Naive B cell (primary cell): ENCODE measurements at regions not wholly inside any gene's neighbourhood (a gene's known extent, or its start where the extent isn't known, plus 50 kb on each side); places are given as distances from the start of the nearest gene placed in this dataset.
A peak's percentile ranks its signal among the peaks of the same experiment; 100 is the strongest.

Experiments
- ATAC-seq, 2 donors: fragments of 150-1000 bp; cut with Tn5 transposase; 2 replicates each; pipeline ENCODE4 v1.10.0; 2021; ENCODE audit warnings: low read depth in 2 of 2, mild to moderate bottlenecking in 2 of 2, moderate library complexity in 2 of 2
- DNase-seq: peaks from one replicate; pipeline ENCODE4 v3.0.0; 2022
- H3K27ac Mint-ChIP-seq, 6 donors: one replicate each; pipeline ENCODE4 v1.8.0; 2020 to 2022; ENCODE audit warnings: mild to moderate bottlenecking in 6 of 6, mixed read lengths in 6 of 6, moderate library complexity in 5 of 6, inconsistent platforms in 2 of 6
- H3K27me3 Mint-ChIP-seq, 3 donors: one replicate each; pipeline ENCODE4 v1.8.0; 2021 to 2022; ENCODE audit warnings: mixed read lengths in 3 of 3, mild to moderate bottlenecking in 1 of 3
- H3K36me3 Mint-ChIP-seq, 2 donors: one replicate each; pipeline ENCODE4 v1.8.0; 2020 to 2022; ENCODE audit warnings: mixed read lengths in 2 of 2, inconsistent platforms in 1 of 2, mild to moderate bottlenecking in 1 of 2
- H3K4me1 Mint-ChIP-seq, 3 donors: one replicate each; pipeline ENCODE4 v1.8.0; 2020 to 2022; ENCODE audit warnings: mixed read lengths in 3 of 3, inconsistent platforms in 1 of 3, mild to moderate bottlenecking in 1 of 3, moderate library complexity in 1 of 3
- H3K4me3 Mint-ChIP-seq, 8 donors: one replicate each; pipeline ENCODE4 v1.8.0; 2020 to 2022; ENCODE audit warnings: mild to moderate bottlenecking in 8 of 8, mixed read lengths in 8 of 8, moderate library complexity in 8 of 8, inconsistent platforms in 2 of 8
- H3K9me3 Mint-ChIP-seq, 7 donors: one replicate each; pipeline ENCODE4 v1.8.0; 2020 to 2022; ENCODE audit warnings: mixed read lengths in 7 of 7, mild to moderate bottlenecking in 5 of 7, inconsistent platforms in 2 of 7, moderate library complexity in 1 of 7

- H3K36me3 Mint-ChIP-seq = no peaks in the 10 kb centered on the region
- no peaks in the 10 kb centered on the region for H3K9me3 Mint-ChIP-seq
- DNase-seq (no peak), ATAC-seq (no peak)
- H3K4me3 Mint-ChIP-seq = no peak overlapping the region
- no peaks in the 10 kb centered on the region for H3K4me1 Mint-ChIP-seq
- no peak overlapping the region for H3K27ac Mint-ChIP-seq
- peaks cover 7 to 16% (median 13%) of the 10 kb centered on the region in 3 donors for H3K27me3 Mint-ChIP-seq
Observed at GRCh38 chr11:11169715-11170351, 183.2 kb downstream of the CSNK2A3 start.

- Mint-ChIP-seq H3K4me3 (no peak overlapping the region), H3K27me3 (peaks cover 18 to 28% (median 24%) of the 10 kb centered on the region in 3 donors), H3K36me3 (no peaks in the 10 kb centered on the region), H3K27ac (no peak overlapping the region), H3K9me3 (peaks cover 0 to 2% (median 0%) of the 10 kb centered on the region in 7 donors), H3K4me1 (no peaks in the 10 kb centered on the region)
- DNase-seq = no peak
- no peak for ATAC-seq
Observed at GRCh38 chr11:11167806-11168205, 185.2 kb downstream of the CSNK2A3 start.

GRCh38 chr11:11164334-11164690 lies 188.7 kb downstream of the CSNK2A3 start:
- Mint-ChIP-seq H3K36me3 (no peaks in the 10 kb centered on the region), H3K4me1 (no peaks in the 10 kb centered on the region), H3K9me3 (peaks cover 0 to 8% (median 5%) of the 10 kb centered on the region in 7 donors), H3K27ac (no peak overlapping the region), H3K27me3 (peaks cover 16 to 44% (median 42%) of the 10 kb centered on the region in 3 donors), H3K4me3 (no peak overlapping the region)
- DNase-seq (no peak), ATAC-seq (no peak)

- no peak for ATAC-seq
- H3K27ac Mint-ChIP-seq = no peak overlapping the region
- no peak overlapping the region for H3K4me3 Mint-ChIP-seq
- no peak for DNase-seq
- H3K36me3 Mint-ChIP-seq = no peaks in the 10 kb centered on the region
- H3K9me3 Mint-ChIP-seq = peaks cover 0 to 8% (median 5%) of the 10 kb centered on the region in 7 donors
- H3K4me1 Mint-ChIP-seq = no peaks in the 10 kb centered on the region
- H3K27me3 Mint-ChIP-seq = peaks cover 16 to 44% (median 42%) of the 10 kb centered on the region in 3 donors
Observed at GRCh38 chr11:11163669-11164333, 189.2 kb downstream of the CSNK2A3 start.

- peaks cover 0 to 8% (median 5%) of the 10 kb centered on the region in 7 donors for H3K9me3 Mint-ChIP-seq
- no peak overlapping the region for H3K27ac Mint-ChIP-seq
- peaks cover 14 to 44% (median 42%) of the 10 kb centered on the region in 3 donors for H3K27me3 Mint-ChIP-seq
- ATAC-seq (no peak), DNase-seq (no peak)
- no peaks in the 10 kb centered on the region for H3K36me3 Mint-ChIP-seq
- no peak overlapping the region for H3K4me3 Mint-ChIP-seq
- H3K4me1 Mint-ChIP-seq = no peaks in the 10 kb centered on the region
Observed at GRCh38 chr11:11163236-11163635, 189.8 kb downstream of the CSNK2A3 start.

- ATAC-seq (no peak), DNase-seq (no peak)
- Mint-ChIP-seq H3K36me3 (no peaks in the 10 kb centered on the region), H3K27me3 (peaks cover 9 to 29% (median 25%) of the 10 kb centered on the region in 3 donors), H3K4me1 (peaks cover 0 to 9% (median 5%) of the 10 kb centered on the region in 3 donors), H3K4me3 (no peak overlapping the region), H3K27ac (no peak overlapping the region), H3K9me3 (peaks cover 0 to 7% (median 2%) of the 10 kb centered on the region in 7 donors)
Observed at GRCh38 chr11:11157185-11157584, 195.9 kb downstream of the CSNK2A3 start.

GRCh38 chr11:11155962-11156815 lies 196.9 kb downstream of the CSNK2A3 start:
- Mint-ChIP-seq H3K27me3 (peaks cover 9 to 25% (median 24%) of the 10 kb centered on the region in 3 donors), H3K4me3 (peak overlapping the region in 1 of 8 donors; percentile 12), H3K4me1 (peaks cover 0 to 9% (median 5%) of the 10 kb centered on the region in 3 donors), H3K9me3 (peaks cover 0 to 7% (median 2%) of the 10 kb centered on the region in 7 donors), H3K36me3 (no peaks in the 10 kb centered on the region), H3K27ac (no peak overlapping the region)
- DNase-seq (no peak), ATAC-seq (no peak)

- H3K9me3 Mint-ChIP-seq = peaks cover 0 to 2% (median 0%) of the 10 kb centered on the region in 7 donors
- H3K4me3 Mint-ChIP-seq = no peak overlapping the region
- no peaks in the 10 kb centered on the region for H3K36me3 Mint-ChIP-seq
- DNase-seq = no peak
- H3K27ac Mint-ChIP-seq = no peak overlapping the region
- peaks cover 0 to 9% (median 5%) of the 10 kb centered on the region in 3 donors for H3K4me1 Mint-ChIP-seq
- no peak for ATAC-seq
- peaks cover 14 to 45% (median 17%) of the 10 kb centered on the region in 3 donors for H3K27me3 Mint-ChIP-seq
Observed at GRCh38 chr11:11152877-11153276, 200.2 kb downstream of the CSNK2A3 start.

- Mint-ChIP-seq H3K27me3 (peaks cover 10 to 57% (median 22%) of the 10 kb centered on the region in 3 donors), H3K27ac (no peak overlapping the region), H3K4me3 (no peak overlapping the region), H3K4me1 (no peaks in the 10 kb centered on the region), H3K9me3 (peaks cover 0 to 4% (median 0%) of the 10 kb centered on the region in 7 donors), H3K36me3 (no peaks in the 10 kb centered on the region)
- DNase-seq (no peak), ATAC-seq (no peak)
Observed at GRCh38 chr11:11149671-11150459, 203.2 kb downstream of the CSNK2A3 start.

- no peak for ATAC-seq
- DNase-seq = no peak
- H3K9me3 Mint-ChIP-seq = peaks cover 0 to 2% (median 0%) of the 10 kb centered on the region in 7 donors
- H3K4me3 Mint-ChIP-seq = no peak overlapping the region
- peaks cover 10 to 51% (median 13%) of the 10 kb centered on the region in 3 donors for H3K27me3 Mint-ChIP-seq
- no peak overlapping the region for H3K27ac Mint-ChIP-seq
- H3K4me1 Mint-ChIP-seq = no peaks in the 10 kb centered on the region
- H3K36me3 Mint-ChIP-seq = no peaks in the 10 kb centered on the region
Observed at GRCh38 chr11:11148596-11148995, 204.5 kb downstream of the CSNK2A3 start.

GRCh38 chr11:11148104-11148509 lies 204.9 kb downstream of the CSNK2A3 start:
- no peak for DNase-seq
- ATAC-seq = no peak
- Mint-ChIP-seq H3K27ac (no peak overlapping the region), H3K36me3 (no peaks in the 10 kb centered on the region), H3K4me1 (no peaks in the 10 kb centered on the region), H3K9me3 (peaks cover 0 to 2% (median 0%) of the 10 kb centered on the region in 7 donors), H3K4me3 (no peak overlapping the region), H3K27me3 (peaks cover 10 to 48% (median 13%) of the 10 kb centered on the region in 3 donors)

GRCh38 chr11:11146830-11147229 lies 206.2 kb downstream of the CSNK2A3 start:
- ATAC-seq = no peak
- DNase-seq = no peak
- peaks cover 0 to 2% (median 0%) of the 10 kb centered on the region in 7 donors for H3K9me3 Mint-ChIP-seq
- H3K4me1 Mint-ChIP-seq = no peaks in the 10 kb centered on the region
- H3K36me3 Mint-ChIP-seq = no peaks in the 10 kb centered on the region
- H3K4me3 Mint-ChIP-seq = no peak overlapping the region
- no peak overlapping the region for H3K27ac Mint-ChIP-seq
- peaks cover 5 to 43% (median 21%) of the 10 kb centered on the region in 3 donors for H3K27me3 Mint-ChIP-seq

GRCh38 chr11:11143849-11144248 lies 209.2 kb downstream of the CSNK2A3 start:
- DNase-seq = no peak
- Mint-ChIP-seq H3K4me3 (no peak overlapping the region), H3K4me1 (no peaks in the 10 kb centered on the region), H3K27ac (no peak overlapping the region), H3K27me3 (peaks cover 5 to 18% (median 13%) of the 10 kb centered on the region in 3 donors), H3K9me3 (peaks cover 0 to 2% (median 0%) of the 10 kb centered on the region in 7 donors), H3K36me3 (no peaks in the 10 kb centered on the region)
- ATAC-seq = no peak
